Activated CD4-positive, alpha-beta T cell treated with anti-CD3 and anti-CD28 coated beads, Interleukin-2, amount 50 U/mL, for 16 hours (primary cell): ENCODE measurements at regions not wholly inside any gene's neighbourhood (a gene's known extent, or its start where the extent isn't known, plus 50 kb on each side); places are given as distances from the start of the nearest gene placed in this dataset.

Source experiments
- DNase-seq: peaks from one replicate; pipeline ENCODE4 v3.0.0-alpha.2; 2020

GRCh38 chr16:51211148-51211547 lies 60.1 kb upstream of the SALL1 start:
- no peak for DNase-seq

DNA sequence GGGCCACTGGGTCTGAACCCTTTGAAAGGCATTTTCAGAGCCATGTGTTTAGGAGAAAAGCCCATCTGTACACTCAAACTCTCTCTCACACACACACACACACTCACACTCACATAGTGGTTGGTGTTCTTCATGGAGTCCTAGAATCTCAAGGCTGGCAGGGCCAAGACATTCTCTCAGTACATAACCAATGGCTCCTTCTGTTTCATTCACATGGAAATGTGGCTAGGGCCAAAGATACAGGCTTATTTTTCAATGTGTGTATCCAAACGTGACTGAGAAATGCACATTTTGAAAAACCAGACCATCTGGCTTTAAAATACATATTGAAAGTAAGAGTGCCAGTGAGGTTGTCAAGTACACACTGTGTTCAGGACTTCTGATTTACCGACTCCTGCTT lies 59.0 kb upstream of the SALL1 start:
- no peak for DNase-seq

GRCh38 chr16:51201604-51202003 lies 50.5 kb upstream of the SALL1 start:
- no peak for DNase-seq
